Peyer's patch (tissue), 4 donors: ENCODE measurements at regions not wholly inside any gene's neighbourhood (a gene's known extent, or its start where the extent isn't known, plus 50 kb on each side); places are given as distances from the start of the nearest gene placed in this dataset.

ENCODE experiments used
- DNase-seq, 3 donors: peaks; one replicate each; pipeline ENCODE4 v3.0.0-alpha.2; 2017 to 2019
- H3K27ac ChIP-seq, 4 donors: fragments of 200-600 bp; sonication (generic); one replicate each; pipeline ENCODE4 v1.5.1; 2016 to 2019
- H3K27me3 ChIP-seq, 2 donors: fragments of 200-600 bp; sonication (generic); one replicate each; pipeline ENCODE4 v1.5.1; 2019
- H3K36me3 ChIP-seq, 3 donors: fragments of 200-600 bp; sonication (generic); one replicate each; pipeline ENCODE4 v1.5.1; 2016 to 2019
- H3K4me1 ChIP-seq, 4 donors: fragments of 200-600 bp; sonication (generic); one replicate each; pipeline ENCODE4 v1.5.1; 2016 to 2019
- H3K4me3 ChIP-seq, 4 donors: fragments of 200-600 bp; sonication (generic); 1 replicate in 3 of 4; 2 replicates in 1 of 4; pipeline ENCODE4 v1.5.1; 2016 to 2019; ENCODE audit warnings: mild to moderate bottlenecking in 1 of 4
- H3K9me3 ChIP-seq, 4 donors: fragments of 200-600 bp; sonication (generic); one replicate each; pipeline ENCODE4 v1.5.1; 2016 to 2019; ENCODE audit warnings: mild to moderate bottlenecking in 1 of 4
- CTCF ChIP-seq, 6 experiments: fragments of 450-650 bp in 4 of 6; fragments of 200-600 bp in 2 of 6; sonication (generic) in 1 of 6; IDR thresholded peaks; one replicate each; pipeline ENCODE4 v1.5.1; 2017 to 2019; ENCODE audit warnings: antibody characterized with exemption in 6 of 6, mild to moderate bottlenecking in 3 of 6, moderate library complexity in 1 of 6
- POLR2A ChIP-seq, 2 donors: fragments of 450-650 bp; IDR thresholded peaks; one replicate each; pipeline ENCODE4 v1.5.1; 2017; ENCODE audit warnings: antibody characterized with exemption in 2 of 2, mild to moderate bottlenecking in 2 of 2, moderate library complexity in 2 of 2

DNA sequence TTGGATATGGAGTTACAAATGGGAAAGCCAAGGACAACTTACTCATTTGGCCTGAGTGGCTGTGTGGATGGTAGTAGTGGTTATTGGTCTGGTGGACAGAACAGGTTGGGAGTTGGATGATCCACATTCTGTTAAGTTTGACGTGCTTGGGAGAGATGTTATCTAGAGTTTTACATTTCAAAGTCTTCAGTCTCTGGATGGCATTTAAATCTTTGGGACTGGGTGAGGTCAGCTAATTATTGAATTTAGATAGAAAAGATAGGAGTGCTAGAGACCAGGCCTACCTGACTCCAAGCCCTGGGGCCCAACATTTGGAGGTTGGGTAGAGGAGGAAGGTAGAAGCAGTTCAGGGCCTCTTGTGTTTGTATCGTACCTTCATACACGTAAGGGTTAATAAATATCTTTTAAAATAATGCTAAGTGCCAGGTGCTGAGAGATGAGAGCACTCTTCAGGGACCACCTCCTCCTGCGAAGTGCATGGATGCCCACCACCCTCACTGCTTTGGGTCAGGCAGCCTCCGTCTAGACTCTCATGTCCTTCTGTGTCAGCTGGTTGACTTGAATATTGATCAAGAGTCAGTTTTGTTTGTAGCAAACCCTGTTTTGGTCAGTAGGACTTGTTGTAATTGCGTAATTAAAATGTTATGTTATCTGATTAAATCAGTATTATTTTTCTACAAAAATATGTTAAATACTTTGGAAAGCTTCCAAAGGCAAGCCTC lies 460.4 kb upstream of the RGS6 start:
- TF ChIP-seq CTCF (IDR thresholded peaks at IDR 0.05) (no peak), POLR2A (IDR thresholded peaks at IDR 0.05) (no peak)
- DNase-seq, result no peak
- Histone ChIP-seq H3K9me3 (no peaks in the 10 kb centered on the region), H3K27ac (no peak overlapping the region), H3K36me3 (no peaks in the 10 kb centered on the region), H3K4me1 (no peaks in the 10 kb centered on the region), H3K4me3 (no peak overlapping the region), H3K27me3 (no peaks in the 10 kb centered on the region)

DNA sequence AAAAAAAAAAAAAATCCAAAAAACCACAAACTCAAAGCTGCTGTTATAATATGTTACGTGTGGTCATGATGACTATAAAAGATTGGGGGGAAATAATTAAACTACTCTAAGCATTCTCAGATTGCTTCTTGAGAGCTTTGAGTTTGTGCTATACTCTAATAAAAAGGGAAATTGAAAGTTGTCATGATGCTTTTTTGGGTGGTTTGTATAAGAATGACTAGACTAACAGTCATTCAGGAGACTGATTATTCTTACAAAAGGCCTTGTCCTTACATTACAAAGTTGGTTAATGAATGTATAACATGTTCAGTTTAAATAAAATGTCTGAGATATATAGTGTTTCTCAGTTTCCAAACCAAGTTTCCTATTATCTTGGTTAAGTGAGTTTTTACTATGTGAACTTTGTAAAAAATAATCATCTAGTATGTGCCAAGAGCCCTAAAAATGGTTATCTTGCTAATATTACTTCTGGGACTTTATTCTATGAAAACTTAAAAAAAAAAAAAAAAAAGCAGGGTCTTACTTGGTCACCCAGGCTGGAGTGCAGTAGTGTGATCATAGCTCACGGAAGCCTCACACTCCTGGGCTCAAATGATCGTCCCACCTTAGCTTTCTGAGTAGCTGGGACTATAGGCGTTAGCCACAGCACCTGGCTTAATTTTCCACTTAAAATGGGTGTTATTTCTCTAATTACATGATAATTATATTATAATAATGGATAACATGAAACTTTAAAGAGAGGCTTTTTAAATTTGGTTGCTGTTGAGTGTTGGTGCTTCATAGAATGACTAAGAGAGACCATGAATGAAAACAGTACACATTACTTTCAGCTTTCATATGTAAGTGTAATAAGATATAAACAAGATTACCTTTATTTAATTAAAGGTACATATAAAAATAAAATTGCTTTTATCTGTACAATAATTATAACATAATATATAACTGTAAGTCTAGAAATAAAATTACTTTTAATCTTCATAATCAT lies 459.6 kb upstream of the RGS6 start:
- no peak overlapping the region for H3K4me3 ChIP-seq
- H3K27me3 ChIP-seq, result no peaks in the 10 kb centered on the region
- no peak for DNase-seq
- H3K27ac ChIP-seq, result no peak overlapping the region
- no peaks in the 10 kb centered on the region for H3K9me3 ChIP-seq
- TF ChIP-seq CTCF (IDR thresholded peaks at IDR 0.05), result no peak
- TF ChIP-seq POLR2A (IDR thresholded peaks at IDR 0.05), result no peak
- H3K36me3 ChIP-seq, result no peaks in the 10 kb centered on the region
- H3K4me1 ChIP-seq, result no peaks in the 10 kb centered on the region

- no peak overlapping the region for H3K4me3 ChIP-seq
- TF ChIP-seq POLR2A (IDR thresholded peaks at IDR 0.05) (no peak), CTCF (IDR thresholded peaks at IDR 0.05) (no peak)
- H3K4me1 ChIP-seq, result no peaks in the 10 kb centered on the region
- DNase-seq, result no peak
- no peak overlapping the region for H3K27ac ChIP-seq
- no peaks in the 10 kb centered on the region for H3K9me3 ChIP-seq
- H3K27me3 ChIP-seq, result no peaks in the 10 kb centered on the region
- H3K36me3 ChIP-seq, result no peaks in the 10 kb centered on the region
Observed at GRCh38 chr14:71473843-71474242, 458.4 kb upstream of the RGS6 start.

- Histone ChIP-seq H3K4me3 (no peak overlapping the region), H3K27me3 (no peaks in the 10 kb centered on the region), H3K9me3 (no peaks in the 10 kb centered on the region), H3K36me3 (no peaks in the 10 kb centered on the region), H3K27ac (no peak overlapping the region), H3K4me1 (no peaks in the 10 kb centered on the region)
- TF ChIP-seq POLR2A (IDR thresholded peaks at IDR 0.05), result no peak
- TF ChIP-seq CTCF (IDR thresholded peaks at IDR 0.05), result no peak
- DNase-seq, result no peak
Observed at GRCh38 chr14:71474301-71475265, 457.6 kb upstream of the RGS6 start.

- TF ChIP-seq CTCF (IDR thresholded peaks at IDR 0.05), result no peak
- TF ChIP-seq POLR2A (IDR thresholded peaks at IDR 0.05), result no peak
- DNase-seq, result no peak
Observed at GRCh38 chr14:71475916-71476315, 456.3 kb upstream of the RGS6 start.

More at GRCh38 chr14:71475916-71476315, 456.3 kb upstream of the RGS6 start:
- Histone ChIP-seq H3K36me3 (no peaks in the 10 kb centered on the region), H3K4me1 (no peaks in the 10 kb centered on the region), H3K27me3 (no peaks in the 10 kb centered on the region), H3K4me3 (no peak overlapping the region), H3K27ac (no peak overlapping the region), H3K9me3 (no peaks in the 10 kb centered on the region)
